Suprapubic skin (tissue), 4 donors: ENCODE measurements at regions not wholly inside any gene's neighbourhood (a gene's known extent, or its start where the extent isn't known, plus 50 kb on each side); places are given as distances from the start of the nearest gene placed in this dataset.

ENCODE experiments used
- DNase-seq, 2 donors: peaks; one replicate each; pipeline ENCODE4 v3.0.0-alpha.2; 2019; ENCODE audit warnings: low spot score in 2 of 2
- H3K27ac ChIP-seq: fragments of 200-600 bp; sonication (generic); one replicate; pipeline ENCODE4 v1.5.1; 2019
- H3K27me3 ChIP-seq: fragments of 200-600 bp; sonication (generic); one replicate; pipeline ENCODE4 v1.5.1; 2019
- H3K36me3 ChIP-seq: fragments of 200-600 bp; sonication (generic); one replicate; pipeline ENCODE4 v1.5.1; 2019
- H3K4me1 ChIP-seq: fragments of 200-600 bp; sonication (generic); one replicate; pipeline ENCODE4 v1.5.1; 2019
- H3K4me3 ChIP-seq: fragments of 200-600 bp; sonication (generic); one replicate; pipeline ENCODE4 v1.5.1; 2019; ENCODE audit warnings: mild to moderate bottlenecking
- H3K9me3 ChIP-seq: fragments of 200-600 bp; sonication (generic); one replicate; pipeline ENCODE4 v1.5.1; 2019
- CTCF ChIP-seq, 2 donors: fragments of 200-600 bp in 1 of 2; fragments of 450-650 bp in 1 of 2; sonication (generic) in 1 of 2; IDR thresholded peaks; one replicate each; pipeline ENCODE4 v1.5.1; 2016 to 2019; ENCODE audit warnings: antibody characterized with exemption in 2 of 2, mild to moderate bottlenecking in 1 of 2, moderate library complexity in 1 of 2
- EP300 ChIP-seq: sonication (generic); formaldehyde crosslinking; IDR thresholded peaks from one replicate; pipeline ENCODE4 v1.6.1; 2017; ENCODE audit warnings: antibody characterized with exemption
- POLR2A ChIP-seq, 2 donors: fragments of 450-650 bp; IDR thresholded peaks; one replicate each; pipeline ENCODE4 v1.6.1; 2017; ENCODE audit warnings: antibody characterized with exemption in 2 of 2, mild to moderate bottlenecking in 2 of 2, moderate library complexity in 2 of 2
- POLR2AphosphoS5 ChIP-seq, 3 donors: sonication (generic); formaldehyde crosslinking; IDR thresholded peaks; one replicate each; pipeline ENCODE4 v1.6.1; 2017; ENCODE audit warnings: antibody characterized with exemption in 3 of 3
- WGBS: methylation state at CpG from one replicate; pipeline ENCODE4 v1.1.5; 2018; 5-methylcytosine and 5-hydroxymethylcytosine counted together

- H3K36me3 ChIP-seq = no peaks in the 10 kb centered on the region
- TF ChIP-seq POLR2AphosphoS5 (IDR thresholded peaks at IDR 0.05) = no peak
- TF ChIP-seq EP300 = no peak
- TF ChIP-seq POLR2A (IDR thresholded peaks at IDR 0.05) = no peak
- no peak for TF ChIP-seq CTCF (IDR thresholded peaks at IDR 0.05)
- 78% methylated on average over 4 of the region's 4 CpGs for whole genome bisulfite sequencing
- H3K4me1 ChIP-seq = no peaks in the 10 kb centered on the region
- H3K27ac ChIP-seq = no peak overlapping the region
- DNase-seq = no peak
- no peak overlapping the region for H3K4me3 ChIP-seq
- H3K9me3 ChIP-seq = no peaks in the 10 kb centered on the region
- no peaks in the 10 kb centered on the region for H3K27me3 ChIP-seq
These were observed 374.5 kb upstream of the RORB start for GRCh38 chr9:74122661-74123060.

- H3K9me3 ChIP-seq = no peaks in the 10 kb centered on the region
- H3K27me3 ChIP-seq = no peaks in the 10 kb centered on the region
- DNase-seq = no peak
- no peak overlapping the region for H3K27ac ChIP-seq
- TF ChIP-seq POLR2A (IDR thresholded peaks at IDR 0.05) (no peak), EP300 (no peak), POLR2AphosphoS5 (IDR thresholded peaks at IDR 0.05) (no peak), CTCF (IDR thresholded peaks at IDR 0.05) (no peak)
- H3K36me3 ChIP-seq = no peaks in the 10 kb centered on the region
- no peak overlapping the region for H3K4me3 ChIP-seq
- no peaks in the 10 kb centered on the region for H3K4me1 ChIP-seq
- WGBS = 62% methylated on average over 5 of the region's 5 CpGs
These were observed 371.2 kb upstream of the RORB start for GRCh38 chr9:74125941-74126340.

- no peak overlapping the region for H3K27ac ChIP-seq
- no peaks in the 10 kb centered on the region for H3K27me3 ChIP-seq
- no peak for TF ChIP-seq CTCF (IDR thresholded peaks at IDR 0.05)
- TF ChIP-seq POLR2AphosphoS5 (IDR thresholded peaks at IDR 0.05) = no peak
- no peak for TF ChIP-seq EP300
- H3K9me3 ChIP-seq = peaks cover 2% of the 10 kb centered on the region
- WGBS = 83% methylated on average over 4 of the region's 7 CpGs
- H3K36me3 ChIP-seq = no peaks in the 10 kb centered on the region
- no peaks in the 10 kb centered on the region for H3K4me1 ChIP-seq
- DNase-seq = no peak
- no peak overlapping the region for H3K4me3 ChIP-seq
These were observed 364.1 kb upstream of the RORB start for GRCh38 chr9:74132986-74133385.

GRCh38 chr9:74133921-74134320 is 363.2 kb upstream of the RORB start:
- Histone ChIP-seq H3K27ac (no peak overlapping the region), H3K4me3 (no peak overlapping the region), H3K4me1 (no peaks in the 10 kb centered on the region), H3K9me3 (peaks cover 2% of the 10 kb centered on the region), H3K36me3 (no peaks in the 10 kb centered on the region), H3K27me3 (no peaks in the 10 kb centered on the region)
- TF ChIP-seq EP300 (no peak), POLR2A (IDR thresholded peaks at IDR 0.05) (no peak), CTCF (IDR thresholded peaks at IDR 0.05) (no peak), POLR2AphosphoS5 (IDR thresholded peaks at IDR 0.05) (no peak)
- DNase-seq = no peak
- 88% methylated on average over 6 of the region's 6 CpGs for WGBS

- Histone ChIP-seq H3K4me1 (no peaks in the 10 kb centered on the region), H3K9me3 (peaks cover 2% of the 10 kb centered on the region), H3K27me3 (no peaks in the 10 kb centered on the region), H3K27ac (no peak overlapping the region), H3K36me3 (no peaks in the 10 kb centered on the region), H3K4me3 (no peak overlapping the region)
- TF ChIP-seq POLR2A (IDR thresholded peaks at IDR 0.05) = no peak
- TF ChIP-seq POLR2AphosphoS5 (IDR thresholded peaks at IDR 0.05) = no peak
- no peak for TF ChIP-seq EP300
- no peak for TF ChIP-seq CTCF (IDR thresholded peaks at IDR 0.05)
- WGBS = 83% methylated on average over 2 of the region's 2 CpGs
- DNase-seq = no peak
These were observed 359.0 kb upstream of the RORB start for GRCh38 chr9:74138182-74138581.
